PC-9 (cell line): ENCODE measurements at regions not wholly inside any gene's neighbourhood (a gene's known extent, or its start where the extent isn't known, plus 50 kb on each side); places are given as distances from the start of the nearest gene placed in this dataset.

Source experiments
- EZH2 ChIP-seq: fragments of 200-600 bp; sonication (generic); IDR thresholded peaks from 2 replicates; pipeline ENCODE4 v1.8.0; 2017; ENCODE audit warnings: antibody characterized with exemption, low read depth
- TF ChIP-seq, protein P1 (sequence below): fragments of 200-600 bp; sonication (generic); conservative IDR thresholded peaks from 2 replicates; pipeline ENCODE4 v1.6.1; 2017; ENCODE audit warnings: mixed run types, antibody characterized with exemption, mild to moderate bottlenecking, moderate library complexity

DNA sequence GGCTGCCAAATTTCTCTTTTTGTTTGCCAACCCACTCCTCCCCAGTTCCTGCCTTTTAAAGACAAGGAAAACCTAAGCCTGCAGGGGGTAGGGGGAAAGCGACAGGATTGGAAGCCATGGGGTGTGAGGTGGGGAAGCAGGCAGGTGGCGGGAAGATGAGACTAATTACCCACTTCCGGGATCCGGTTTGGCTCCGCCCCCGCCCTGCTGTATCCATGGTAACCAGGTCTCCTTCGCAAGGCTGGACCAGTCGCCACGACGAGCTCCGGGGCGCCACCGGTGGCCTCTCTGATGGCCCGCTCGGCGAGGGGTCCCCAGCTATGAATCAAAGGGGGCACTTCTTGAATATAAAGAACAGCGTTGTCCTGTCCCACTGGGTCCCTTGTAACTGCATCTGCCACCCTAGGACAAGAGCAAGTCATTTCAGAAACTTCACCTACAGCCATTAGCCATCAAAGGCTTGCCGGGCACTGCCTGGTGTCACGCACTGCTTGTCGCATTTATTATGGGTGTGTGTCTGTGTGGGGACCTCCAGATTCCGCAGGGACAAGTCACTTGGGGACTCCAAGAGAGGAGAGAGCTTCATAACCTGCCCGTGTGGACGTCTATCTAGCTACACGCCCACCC lies 55.4 kb upstream of the LMTK2 start:
- TF ChIP-seq, protein P1, sequence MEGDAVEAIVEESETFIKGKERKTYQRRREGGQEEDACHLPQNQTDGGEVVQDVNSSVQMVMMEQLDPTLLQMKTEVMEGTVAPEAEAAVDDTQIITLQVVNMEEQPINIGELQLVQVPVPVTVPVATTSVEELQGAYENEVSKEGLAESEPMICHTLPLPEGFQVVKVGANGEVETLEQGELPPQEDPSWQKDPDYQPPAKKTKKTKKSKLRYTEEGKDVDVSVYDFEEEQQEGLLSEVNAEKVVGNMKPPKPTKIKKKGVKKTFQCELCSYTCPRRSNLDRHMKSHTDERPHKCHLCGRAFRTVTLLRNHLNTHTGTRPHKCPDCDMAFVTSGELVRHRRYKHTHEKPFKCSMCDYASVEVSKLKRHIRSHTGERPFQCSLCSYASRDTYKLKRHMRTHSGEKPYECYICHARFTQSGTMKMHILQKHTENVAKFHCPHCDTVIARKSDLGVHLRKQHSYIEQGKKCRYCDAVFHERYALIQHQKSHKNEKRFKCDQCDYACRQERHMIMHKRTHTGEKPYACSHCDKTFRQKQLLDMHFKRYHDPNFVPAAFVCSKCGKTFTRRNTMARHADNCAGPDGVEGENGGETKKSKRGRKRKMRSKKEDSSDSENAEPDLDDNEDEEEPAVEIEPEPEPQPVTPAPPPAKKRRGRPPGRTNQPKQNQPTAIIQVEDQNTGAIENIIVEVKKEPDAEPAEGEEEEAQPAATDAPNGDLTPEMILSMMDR = no peak
- no peak for TF ChIP-seq EZH2
